Suppressor macrophage treated with lipopolysaccharide for 1 hour (primary cell): ENCODE measurements at regions not wholly inside any gene's neighbourhood (a gene's known extent, or its start where the extent isn't known, plus 50 kb on each side); places are given as distances from the start of the nearest gene placed in this dataset.

Experiments
- DNase-seq, 3 donors: peaks; one replicate each; pipeline ENCODE4 v3.0.0-alpha.2; 2020 to 2022

DNA sequence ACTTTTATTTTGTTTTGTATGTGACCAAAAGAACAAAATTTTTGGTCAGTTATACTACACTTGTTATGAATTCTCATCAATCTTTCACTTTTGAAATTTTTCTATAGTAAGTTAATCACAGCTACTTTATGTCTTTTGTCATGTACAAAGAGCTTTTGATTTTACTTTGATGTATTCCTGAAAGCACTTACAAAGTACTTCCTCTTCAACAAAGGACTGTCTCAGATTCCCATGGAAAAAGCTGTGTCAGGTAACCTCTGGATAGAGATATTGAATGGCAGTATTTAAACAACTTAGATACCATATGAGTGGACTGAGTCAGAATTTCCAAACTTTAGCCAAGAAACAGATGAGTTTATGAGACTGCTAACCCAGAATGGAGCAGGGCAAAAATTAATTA, 689.3 kb upstream of the ATXN8OS start:
- no peak for DNase-seq

DNA sequence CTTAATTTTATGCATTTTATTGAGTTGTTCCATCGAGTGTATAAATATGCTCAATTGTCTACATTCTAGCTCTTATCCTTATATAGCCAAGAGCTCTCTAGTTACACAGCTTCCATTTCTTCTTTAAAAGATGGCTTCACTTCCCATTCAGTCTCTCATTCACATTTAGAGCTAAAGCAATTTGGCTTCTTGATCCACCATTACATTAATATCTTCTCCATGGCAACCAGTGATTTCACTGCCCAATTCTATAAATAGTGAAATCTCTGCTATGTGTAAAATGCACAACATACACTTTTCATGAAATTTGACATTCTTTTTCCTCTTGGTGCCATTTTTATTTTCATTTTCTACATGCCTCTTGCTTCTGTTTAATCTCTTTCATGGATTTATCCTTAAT, 696.9 kb upstream of the ATXN8OS start:
- no peak for DNase-seq

DNA sequence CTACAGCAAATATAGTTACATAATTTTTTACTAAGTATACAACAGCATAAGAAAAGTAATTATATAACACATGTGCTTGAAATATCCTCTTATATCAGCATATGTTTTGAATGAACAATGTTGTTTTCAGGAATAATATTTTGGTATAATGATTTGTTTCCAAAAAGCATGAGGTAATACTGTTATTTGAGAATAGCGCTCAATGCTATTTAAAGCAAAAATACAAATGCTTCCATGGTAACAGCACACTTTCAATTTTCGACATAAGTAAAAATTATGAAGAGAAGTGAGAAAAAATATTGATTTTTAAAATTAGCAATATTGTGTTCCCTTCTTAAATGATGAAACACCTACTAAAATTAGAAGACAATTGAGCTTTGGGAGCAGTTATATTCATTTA, 715.9 kb upstream of the ATXN8OS start:
- DNase-seq = no peak

DNA sequence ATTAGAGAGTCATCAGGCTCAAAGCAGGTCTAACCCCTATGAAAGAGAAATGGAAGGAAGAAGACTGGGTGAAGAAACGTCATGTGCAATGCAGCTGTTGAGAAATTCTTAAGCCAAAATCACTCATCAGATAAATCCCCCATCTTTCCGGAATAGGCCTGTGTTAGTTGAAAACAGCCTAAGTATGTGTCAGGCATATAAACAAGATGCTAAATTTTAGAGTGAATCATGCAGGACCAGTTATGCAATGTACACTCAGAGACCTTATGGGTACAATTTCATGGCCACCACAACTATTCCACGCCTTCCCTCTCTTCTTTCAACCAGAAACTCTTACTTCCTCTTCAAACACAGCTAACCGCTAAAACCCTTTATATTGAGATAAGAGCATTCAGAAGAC, 717.7 kb upstream of the ATXN8OS start:
- no peak for DNase-seq

DNA sequence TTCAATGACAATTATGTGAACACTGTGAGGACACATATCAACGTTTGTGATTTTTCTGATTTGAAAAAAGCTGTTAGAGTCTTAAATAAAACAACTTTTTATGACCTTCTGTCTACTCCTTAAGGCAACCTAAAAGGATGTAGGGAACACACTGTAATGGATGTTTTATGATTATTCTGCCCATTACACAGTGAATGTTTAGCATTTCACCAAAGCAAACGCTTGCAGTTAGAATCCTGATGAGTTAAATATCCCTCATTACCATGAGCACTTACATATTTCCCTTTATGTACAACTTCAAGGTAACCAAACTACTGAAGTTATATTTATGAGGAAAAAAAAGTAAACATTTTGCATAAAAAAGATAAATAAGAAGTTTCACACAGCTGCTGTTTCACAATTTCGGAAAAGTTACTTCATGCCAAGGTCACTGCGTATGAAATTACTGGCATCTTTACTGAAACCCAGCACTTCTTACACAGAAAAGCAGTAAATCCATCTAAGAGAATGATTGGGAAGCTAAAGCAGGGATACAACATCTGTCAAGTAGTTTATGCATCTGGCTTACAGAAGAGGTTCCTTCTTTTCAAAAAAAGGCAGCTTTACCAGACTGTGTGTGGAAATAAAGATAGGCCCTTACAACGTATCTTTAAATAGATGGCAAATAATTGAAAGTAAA, 733.7 kb upstream of the ATXN8OS start:
- no peak for DNase-seq

DNA sequence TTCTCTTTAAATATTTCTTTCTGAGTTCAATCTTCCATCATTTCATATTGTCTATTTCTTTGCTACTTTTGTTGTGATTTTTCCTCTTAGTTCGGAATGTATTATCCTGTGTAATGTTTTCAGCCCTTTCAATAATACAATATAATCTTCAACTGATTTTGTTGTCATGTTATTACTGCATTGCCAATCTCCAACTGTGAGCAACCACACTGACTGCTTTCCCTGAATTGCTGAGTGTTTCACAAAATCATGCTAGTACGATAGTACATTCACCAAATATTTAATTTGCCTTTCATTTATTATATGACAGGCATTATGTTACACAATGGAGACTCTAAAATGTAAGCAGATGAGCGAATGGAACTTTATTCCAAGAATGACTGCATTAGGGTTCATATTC, 744.3 kb upstream of the ATXN8OS start:
- DNase-seq = no peak

DNA sequence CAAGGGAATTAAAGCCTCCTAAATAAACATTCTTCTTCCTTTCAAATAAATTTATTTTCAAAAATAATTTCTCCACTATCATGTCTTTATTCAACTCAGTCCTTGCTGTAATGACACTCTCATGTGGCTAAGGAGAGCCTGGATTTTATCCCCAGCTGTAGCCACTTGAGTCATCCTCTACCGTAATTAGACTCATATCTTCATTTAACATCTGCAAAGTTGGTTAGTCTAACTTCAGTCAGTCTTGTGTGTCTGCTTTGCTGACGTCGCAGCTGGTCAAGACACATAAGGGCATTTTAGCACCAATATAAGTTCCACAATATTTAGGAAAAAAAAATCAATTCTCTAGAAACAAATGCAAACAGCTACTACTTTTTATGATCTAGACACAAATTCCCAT, 776.4 kb upstream of the ATXN8OS start:
- no peak for DNase-seq

DNA sequence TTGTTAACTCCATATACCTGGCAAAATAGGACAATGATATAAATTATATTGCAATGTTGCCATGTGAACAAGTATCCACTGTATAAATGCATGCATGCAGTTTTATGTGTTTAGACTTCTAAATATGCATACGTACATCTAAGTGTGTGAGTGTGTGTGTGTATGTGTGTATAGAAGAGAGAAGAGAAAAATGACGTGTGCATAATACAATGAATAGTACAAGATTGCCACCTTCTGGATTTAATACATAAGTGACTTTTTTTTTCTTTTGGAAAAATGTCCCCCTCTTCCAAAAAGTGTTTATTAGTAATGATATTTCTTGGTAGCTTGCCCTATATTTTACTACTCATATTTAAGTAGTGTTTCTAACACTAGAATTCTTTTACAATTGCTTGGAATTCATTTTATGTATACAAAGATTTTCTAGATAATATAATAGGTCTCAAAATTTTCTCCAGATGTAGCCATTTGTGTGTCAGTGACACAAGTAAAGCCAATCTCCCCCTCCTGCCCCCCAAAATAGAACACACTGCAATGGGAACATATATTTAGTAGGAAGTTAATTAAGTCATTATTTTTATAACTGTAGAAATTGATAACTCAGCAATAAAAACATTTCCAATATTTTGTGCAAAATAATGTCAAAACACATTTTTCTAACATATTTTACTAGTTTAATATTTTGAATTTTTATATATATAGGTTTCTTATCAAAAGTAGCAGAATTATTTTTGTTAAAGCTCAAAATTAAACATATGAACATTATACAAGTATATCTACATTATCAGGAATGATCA, 783.3 kb upstream of the ATXN8OS start:
- no peak for DNase-seq

DNA sequence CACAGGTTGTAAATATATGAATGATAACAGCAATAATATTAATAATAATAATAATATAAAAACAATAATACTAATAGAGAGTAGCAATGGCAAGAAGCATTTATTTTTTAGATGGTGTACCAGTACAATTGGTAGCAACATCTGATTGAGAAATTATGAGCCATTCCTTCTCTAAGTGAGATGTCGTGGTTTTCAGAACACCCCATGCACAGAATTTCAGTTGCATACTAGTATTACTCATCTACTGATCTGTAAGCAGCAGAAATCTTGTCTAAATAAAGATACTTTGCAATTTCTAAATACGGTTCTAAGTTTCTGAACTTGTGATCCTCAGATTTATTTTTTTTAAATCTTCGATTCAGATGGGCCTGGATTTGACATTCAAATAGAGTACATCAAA, 788.0 kb upstream of the ATXN8OS start:
- no peak for DNase-seq

DNA sequence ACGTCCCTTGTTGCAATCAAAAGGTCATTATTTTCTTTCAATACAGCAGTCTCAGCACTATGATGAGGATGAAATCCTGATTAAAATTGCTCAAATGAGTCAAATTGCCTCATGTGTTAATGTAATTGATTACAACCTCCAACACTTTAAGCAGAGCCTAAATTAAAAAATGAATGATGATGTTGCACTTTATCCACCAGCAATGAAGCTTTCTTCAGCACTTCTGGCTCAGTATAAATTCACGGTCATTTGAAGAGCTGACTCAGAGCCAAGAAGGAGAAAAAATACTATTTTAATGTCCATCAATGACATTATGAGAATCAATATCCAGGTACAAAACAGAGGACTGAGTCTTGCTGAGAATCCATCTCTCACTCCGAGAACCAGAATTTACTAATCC, 792.6 kb upstream of the ATXN8OS start:
- no peak for DNase-seq

DNA sequence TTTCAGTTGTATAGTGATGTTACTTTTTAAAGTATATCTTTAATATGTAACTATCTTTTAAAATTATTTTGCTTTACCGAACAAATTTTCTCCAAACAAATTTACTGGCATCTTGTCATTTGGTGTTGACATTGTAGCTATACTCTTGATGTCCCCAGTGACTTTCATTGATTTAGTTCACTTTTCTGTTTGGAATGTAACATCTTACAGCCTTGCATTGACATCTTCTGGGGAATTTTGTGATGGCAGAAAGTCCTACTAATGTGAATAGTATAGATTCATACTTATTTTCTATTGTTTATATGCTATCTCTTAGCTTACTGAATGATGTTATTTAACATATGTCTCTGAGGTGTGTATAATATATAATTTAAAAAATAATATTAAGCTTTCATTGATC, 800.9 kb upstream of the ATXN8OS start:
- DNase-seq = no peak

DNA sequence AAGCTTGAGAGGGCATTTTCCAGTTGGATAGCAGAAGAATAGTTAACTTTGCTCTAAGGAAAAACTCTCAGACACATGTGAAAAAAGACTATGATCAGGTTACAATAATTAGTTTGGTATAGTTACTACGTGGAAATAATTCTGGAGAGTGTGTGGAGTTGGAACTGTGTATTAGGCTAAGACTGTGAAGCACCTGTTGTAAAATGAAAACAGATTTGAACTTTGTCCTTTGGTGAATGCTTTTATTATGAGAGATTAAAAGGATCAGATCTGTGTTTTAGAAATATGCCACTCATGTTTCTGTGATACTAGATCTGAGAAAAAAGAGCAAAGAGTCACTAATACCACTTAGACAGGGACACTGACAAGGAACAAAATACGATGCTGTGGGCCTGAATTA, 807.5 kb upstream of the ATXN8OS start:
- no peak for DNase-seq

DNA sequence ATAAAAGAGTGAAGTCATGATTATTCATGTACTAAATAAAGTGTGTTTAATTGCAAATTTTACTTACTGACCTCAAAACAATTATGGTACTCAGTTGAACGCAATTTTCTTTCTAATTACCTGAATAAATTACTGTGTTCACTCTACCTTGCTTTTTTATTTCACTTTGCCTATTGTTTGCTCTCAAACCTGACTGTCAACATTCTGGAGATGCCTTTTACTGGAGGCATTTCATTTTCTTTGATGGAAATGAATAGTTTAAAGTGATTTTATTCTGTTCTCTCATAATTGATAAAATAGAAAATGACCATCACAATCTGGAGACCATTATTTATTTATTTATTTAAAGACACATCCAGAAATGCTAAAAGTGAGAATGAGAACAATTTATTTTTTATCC, 811.5 kb upstream of the ATXN8OS start:
- DNase-seq = no peak

DNA sequence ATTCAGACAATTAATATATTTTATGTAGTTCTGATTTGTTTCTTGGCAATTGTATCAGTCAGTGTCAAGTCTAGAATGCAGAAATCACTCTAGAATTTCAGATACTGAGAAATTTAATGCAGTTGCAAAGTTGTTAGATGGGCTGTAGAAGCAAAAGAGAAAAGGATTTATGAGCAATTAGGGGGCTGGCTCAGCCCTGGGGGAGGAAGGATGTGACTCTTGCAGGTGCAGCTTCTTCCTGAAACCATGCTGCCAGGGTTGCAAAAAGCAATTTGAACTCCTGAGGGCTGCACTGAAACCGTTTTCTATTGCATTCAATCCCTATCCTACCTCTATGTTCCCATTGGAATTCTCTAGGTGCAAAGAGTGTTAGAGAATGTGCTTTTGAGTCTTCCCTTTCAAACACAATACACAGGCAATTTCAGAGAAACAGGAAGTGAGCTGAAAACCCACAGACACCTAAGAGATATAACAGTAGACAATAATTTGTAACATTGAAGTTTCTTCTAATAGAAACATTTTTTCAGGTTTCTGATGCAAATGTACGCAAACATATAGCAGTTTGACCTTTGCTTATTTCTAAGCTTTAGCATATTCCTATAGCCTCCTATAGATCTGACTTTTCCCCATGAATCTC, 814.7 kb upstream of the ATXN8OS start:
- no peak for DNase-seq

DNA sequence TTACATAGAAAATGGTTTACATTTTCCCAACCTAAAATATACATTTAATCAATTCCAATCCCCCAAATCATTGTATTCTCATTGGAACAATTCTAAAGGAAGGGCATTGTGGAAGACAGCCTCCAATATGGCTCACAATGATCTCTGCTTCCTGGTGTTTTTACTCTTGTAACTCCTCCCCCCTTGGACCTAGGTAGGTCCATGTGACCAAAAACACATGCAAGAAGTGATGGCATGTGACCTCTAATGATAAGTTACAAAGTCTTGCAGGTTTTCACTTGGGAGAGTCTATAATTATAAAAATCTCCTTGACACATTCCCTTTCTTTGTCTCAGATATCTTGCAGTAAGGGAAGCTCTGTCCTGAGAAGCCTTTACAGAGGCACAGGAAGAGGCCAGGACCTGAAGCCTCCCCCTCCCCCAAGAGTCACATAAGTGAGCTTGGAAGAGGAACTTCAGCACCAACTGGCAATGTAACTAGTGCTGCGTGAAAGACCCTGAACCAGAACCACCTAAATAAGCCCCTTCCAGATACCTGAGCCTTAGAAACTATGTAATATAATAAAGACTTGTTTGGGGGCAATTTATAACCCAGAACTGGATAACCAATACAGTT, 816.2 kb upstream of the ATXN8OS start:
- DNase-seq = no peak

DNA sequence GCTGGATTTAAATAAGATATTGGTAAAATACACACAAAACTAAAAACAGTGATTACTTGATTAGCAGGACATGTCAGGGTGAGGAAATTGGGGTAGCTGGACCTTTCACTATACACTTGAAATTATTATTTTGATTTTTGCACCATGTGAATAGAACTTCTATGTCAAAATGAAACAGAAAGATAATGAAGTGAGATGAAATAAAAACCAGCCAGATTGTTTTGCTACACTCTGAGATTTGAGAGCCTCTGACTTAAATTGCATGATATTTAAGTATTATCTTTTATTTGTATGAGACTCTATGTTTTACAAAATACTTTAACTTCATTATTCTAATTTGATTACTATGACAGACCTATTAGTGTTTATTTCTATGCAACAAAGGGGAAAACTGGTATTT, 819.6 kb upstream of the ATXN8OS start:
- DNase-seq = no peak

DNA sequence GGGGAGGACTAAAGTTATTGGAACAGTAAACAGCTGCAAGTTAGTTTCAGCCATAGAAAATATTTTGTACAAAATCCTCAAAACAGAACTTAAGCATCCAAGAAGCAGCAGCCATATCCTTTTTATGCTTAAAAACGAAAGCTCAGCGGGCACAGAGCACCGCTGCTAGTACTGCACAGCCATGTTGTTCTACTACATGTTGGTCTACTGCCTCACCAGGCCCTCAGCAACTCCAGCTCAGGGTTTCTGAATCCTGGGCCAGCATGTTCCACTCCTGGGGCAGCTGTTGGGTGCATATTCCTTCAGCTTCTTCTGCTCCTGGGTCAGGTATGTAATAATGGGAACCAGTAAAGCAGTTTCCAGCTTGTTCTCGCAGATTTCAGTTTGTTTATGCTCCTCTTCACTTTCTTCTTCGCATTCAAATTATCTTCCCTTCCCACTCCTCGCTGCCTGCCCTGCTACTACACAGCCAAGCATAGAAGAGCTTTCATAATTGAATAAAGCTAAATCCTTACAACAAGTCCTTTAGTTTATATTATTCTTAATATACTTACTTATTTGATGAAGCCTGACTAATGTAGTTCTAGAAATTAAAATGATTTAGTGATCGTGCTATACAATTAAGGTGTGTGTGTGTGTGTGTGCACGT, 820.5 kb upstream of the ATXN8OS start:
- no peak for DNase-seq

DNA sequence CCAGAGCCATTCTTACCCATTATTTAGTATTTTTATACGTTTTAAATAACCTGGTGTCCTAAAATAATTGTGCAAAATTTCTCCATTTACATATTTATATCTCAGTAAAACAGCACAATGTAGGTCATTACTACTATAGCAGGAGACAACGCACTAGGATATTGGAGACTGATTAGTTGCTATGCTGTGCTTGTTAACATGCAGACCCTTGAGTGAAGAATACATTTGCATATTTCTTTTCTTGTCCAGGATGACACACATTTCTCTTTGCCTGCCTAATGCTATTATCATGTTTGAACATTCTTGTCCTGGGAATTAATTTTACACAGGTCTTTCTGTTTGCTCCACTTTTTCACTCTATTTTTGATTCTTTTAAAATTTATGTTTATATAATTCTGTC, 823.8 kb upstream of the ATXN8OS start:
- DNase-seq = no peak

DNA sequence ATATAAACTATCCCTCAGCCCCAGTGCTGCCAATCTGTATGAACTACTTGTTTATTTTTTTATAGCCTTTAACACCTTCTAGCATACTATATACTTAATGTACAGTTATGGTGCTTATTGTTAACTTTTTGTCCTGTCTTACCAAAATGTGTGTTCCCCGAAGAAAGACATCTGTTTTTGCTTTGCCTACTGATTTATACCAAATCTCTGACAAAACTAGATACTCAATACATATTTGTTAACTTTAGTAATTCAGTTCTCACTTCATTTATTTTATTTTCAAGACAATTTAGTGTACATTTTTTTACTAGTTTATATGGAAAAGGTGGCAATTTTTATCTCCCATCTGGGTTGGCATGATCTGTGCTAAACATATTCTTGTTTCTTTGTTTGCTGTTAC, 824.3 kb upstream of the ATXN8OS start:
- no peak for DNase-seq

DNA sequence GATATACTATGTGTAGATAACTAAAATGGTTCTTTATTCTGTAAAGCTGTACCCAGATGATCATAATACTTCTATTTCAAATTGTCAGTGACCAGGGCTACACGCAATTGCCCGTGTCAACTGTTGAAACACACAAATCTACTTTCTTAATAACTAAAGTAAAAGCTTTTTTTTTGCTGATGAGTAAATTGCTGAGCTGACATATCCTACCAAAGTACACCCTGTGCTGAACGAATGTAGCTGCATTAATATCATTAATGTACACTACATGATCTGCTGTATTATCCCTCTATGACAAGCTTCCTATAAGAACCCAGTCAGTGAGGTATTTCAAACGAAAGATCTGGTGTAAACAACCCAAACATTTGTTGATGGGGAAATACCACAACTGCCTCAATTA, 827.2 kb upstream of the ATXN8OS start:
- DNase-seq = no peak

DNA sequence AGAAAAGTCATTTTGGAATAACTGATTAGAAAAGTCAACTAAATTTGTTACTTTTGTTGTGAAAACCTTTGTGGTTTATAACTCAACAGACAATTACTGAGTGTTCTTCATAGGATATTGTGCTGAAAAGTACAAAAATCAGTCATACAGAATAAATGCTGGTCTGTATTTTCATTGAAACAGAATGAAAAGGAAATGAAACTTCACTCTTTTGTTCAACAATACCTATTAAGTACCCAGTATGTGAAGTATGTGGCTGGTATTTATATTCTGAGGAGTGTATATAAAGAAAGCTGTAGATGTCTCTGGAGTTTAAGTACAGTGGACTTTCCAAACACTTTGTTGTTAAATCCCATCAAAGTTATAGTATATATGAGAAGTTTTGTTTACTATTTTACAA, 828.4 kb upstream of the ATXN8OS start:
- DNase-seq = no peak

DNA sequence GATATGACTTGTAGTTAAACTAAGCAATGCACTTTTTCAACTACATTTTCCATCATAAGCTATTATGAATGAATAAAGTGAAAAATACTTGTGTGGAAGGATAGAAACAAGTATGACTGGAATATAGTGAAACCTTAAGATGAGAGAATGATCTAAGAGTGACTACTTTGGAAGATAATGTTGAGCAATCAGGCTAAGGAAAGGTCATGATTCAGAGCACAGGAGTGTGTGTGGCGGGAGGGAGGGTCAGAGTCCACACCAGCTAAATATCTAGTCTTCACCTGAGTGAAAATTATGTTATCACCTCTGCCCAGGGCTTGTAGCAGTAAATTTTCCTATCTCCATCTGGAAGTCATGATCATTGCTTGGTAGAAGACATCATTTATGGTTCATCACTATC, 833.4 kb upstream of the ATXN8OS start:
- DNase-seq = no peak
